ENCODE measurements at regions not wholly inside any gene's neighbourhood (a gene's known extent, or its start where the extent isn't known, plus 50 kb on each side); places are given as distances from the start of the nearest gene placed in this dataset.
"Not testable (repeated sequence)": the region's sequence is repeated elsewhere in the genome, so short reads cannot be mapped to it uniquely, and the experiment has no call there.

GRCh38 chr17:68097161-68097805 is 61.7 kb downstream of the KPNA2 start:
- DNase-seq (ENCODE audit: low read depth) = no peak

- DNase-seq (ENCODE audit: low read depth) = not testable (repeated sequence)
These were observed 63.8 kb downstream of the KPNA2 start for GRCh38 chr17:68099341-68099753.

- DNase-seq (ENCODE audit: low read depth) = no peak
These were observed 64.6 kb downstream of the KPNA2 start for GRCh38 chr17:68100000-68100641.

- DNase-seq (ENCODE audit: low read depth) = peak; percentile 75
These were observed 65.8 kb downstream of the KPNA2 start for GRCh38 chr17:68101075-68101986.

DNA sequence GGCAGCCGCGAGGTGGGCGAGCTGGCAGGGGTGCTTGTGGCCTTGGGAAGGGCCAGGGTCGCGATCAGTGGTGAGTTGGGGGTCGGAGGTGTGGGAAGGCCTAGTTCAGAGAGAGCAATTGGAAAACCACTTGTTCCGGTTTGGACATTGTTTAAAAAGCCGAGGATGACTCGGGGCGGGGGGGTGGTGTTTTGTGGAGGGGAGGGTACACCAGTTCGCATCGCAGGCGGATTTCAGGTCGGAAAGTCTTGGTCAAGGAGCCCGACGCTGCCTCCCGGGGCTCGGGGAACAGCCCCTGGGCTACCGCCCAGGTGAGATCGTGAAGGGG is 66.4 kb downstream of the KPNA2 start:
- no peak for DNase-seq (ENCODE audit: low read depth)

GRCh38 chr17:68102318-68102758 is 66.8 kb downstream of the KPNA2 start:
- DNase-seq (ENCODE audit: low read depth) = no peak

GRCh38 chr17:68103148-68103547 is 67.6 kb downstream of the KPNA2 start:
- DNase-seq (ENCODE audit: low read depth) = no peak

- DNase-seq (ENCODE audit: low read depth) = no peak
These were observed 70.5 kb downstream of the KPNA2 start for GRCh38 chr17:68106085-68106484.

DNA sequence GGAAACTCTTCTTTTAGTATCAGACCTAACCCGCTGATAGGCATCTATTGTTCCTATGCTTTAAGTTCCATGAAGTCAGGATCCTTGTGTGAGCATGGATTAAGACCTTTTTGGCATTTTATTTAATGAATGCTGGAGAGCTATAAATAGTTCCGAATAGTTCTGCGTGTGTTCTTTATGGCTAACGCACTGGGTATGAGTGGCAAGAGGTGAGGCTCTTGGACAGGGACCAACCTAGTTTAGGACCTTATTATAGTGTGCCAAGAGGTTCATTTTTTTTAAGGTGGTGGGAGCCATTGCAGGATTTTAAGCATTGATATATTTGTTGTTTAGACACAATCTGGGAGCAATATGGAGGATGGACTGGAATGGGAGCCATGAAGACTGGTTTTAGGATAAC is 71.8 kb downstream of the KPNA2 start:
- DNase-seq (ENCODE audit: low read depth) = no peak

DNA sequence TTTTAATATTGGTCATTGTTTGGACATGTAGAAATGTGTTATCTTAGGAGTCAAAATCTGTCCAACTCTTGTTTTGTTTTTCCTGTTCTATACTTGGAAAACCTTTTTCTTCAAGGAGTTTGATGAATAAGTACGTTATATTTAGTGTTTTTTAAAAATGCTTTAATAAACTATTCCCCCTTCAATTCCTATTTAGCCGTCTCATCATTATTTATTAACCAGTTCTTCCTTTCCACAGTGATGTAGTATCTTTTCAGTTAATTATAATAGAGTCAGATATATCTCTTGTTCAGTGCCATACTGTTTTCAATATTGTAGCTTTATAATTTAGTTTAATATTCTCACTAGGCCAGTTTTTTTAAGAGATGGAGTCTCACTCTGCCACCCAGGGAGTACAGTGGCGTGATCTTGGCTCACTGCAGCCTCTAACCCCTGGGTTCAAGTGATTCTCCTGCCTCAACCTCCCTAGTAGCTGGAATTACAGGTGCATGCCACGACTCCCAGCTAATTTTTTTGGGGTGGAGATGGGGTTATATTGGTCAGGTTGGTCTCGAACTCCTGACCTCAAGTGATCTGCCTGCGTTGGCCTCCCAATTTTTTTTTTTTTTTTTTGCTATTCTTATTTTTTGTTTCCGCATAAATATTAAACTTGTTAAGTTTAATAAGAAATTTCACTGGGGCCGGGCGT is 72.9 kb downstream of the KPNA2 start:
- DNase-seq (ENCODE audit: low read depth) = no peak

DNA sequence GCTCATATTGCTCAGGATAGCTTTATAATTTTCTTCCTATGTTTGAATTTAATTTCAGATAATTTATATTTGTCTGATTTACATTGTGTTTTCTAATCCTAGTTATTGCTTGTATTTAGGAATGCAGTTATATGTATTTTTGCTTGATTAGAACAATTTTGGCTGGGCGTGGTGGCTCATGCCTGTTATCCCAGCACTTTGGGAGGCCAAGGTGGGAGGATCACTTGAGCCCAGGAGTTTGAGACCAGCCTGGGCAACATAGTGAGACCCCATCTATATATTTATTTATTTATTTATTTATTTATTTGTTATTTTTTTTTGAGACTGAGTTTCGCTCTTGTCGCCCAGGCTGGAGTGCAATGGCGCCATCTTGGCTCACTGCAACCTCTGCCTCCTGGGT is 73.9 kb downstream of the KPNA2 start:
- DNase-seq (ENCODE audit: low read depth) = not testable (repeated sequence)

DNA sequence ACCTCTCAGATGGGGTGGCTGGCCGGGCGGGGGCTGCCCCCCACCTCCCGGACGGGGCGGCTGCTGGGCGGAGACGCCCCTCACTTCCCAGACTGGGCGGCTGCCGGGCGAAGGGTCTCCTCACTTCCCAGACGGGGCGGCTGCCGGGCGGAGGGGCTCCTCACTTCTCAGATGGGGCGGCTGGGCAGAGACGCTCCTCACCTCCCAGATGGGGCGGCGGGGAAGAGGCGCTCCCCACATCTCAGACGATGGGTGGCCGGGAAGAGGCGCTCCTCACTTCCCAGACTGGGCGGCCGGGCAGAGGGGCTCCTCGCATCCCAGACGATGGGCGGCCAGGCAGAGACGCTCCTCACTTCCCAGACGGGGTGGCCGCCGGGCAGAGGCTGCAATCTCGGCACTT is 80.7 kb downstream of the KPNA2 start:
- not testable (repeated sequence) for DNase-seq (ENCODE audit: low read depth)

GRCh38 chr17:68122587-68122986 is 87.1 kb downstream of the KPNA2 start:
- no peak for DNase-seq (ENCODE audit: low read depth)

GRCh38 chr17:68125111-68125870 is 89.8 kb downstream of the KPNA2 start:
- no peak for DNase-seq (ENCODE audit: low read depth)

GRCh38 chr17:68127914-68128313 is 92.4 kb downstream of the KPNA2 start:
- no peak for DNase-seq (ENCODE audit: low read depth)

DNA sequence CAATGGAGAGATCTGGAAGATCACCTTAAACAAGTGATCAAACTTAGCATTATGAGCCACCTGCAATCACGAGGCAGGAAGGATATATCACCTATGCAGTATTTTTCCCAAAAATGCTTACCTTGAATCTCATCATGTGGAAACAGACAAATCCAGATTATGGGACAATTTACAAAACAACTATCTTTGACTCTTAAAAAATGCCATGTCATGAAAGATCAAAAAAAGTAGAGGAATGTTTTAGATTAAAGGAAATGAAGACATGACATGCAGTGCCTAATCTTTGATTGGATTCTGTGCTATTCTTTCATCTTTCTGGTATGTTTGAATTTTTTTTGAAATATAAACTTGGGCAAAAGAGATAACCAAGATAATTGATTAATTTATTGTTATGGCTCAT is 95.9 kb downstream of the KPNA2 start:
- DNase-seq (ENCODE audit: low read depth) = no peak

GRCh38 chr17:68133346-68134045 is 98.0 kb downstream of the KPNA2 start:
- no peak for DNase-seq (ENCODE audit: low read depth)

GRCh38 chr17:68134046-68134637 is 98.6 kb downstream of the KPNA2 start:
- no peak for DNase-seq (ENCODE audit: low read depth)

GRCh38 chr17:68134731-68135130 is 99.2 kb downstream of the KPNA2 start:
- no peak for DNase-seq (ENCODE audit: low read depth)

DNA sequence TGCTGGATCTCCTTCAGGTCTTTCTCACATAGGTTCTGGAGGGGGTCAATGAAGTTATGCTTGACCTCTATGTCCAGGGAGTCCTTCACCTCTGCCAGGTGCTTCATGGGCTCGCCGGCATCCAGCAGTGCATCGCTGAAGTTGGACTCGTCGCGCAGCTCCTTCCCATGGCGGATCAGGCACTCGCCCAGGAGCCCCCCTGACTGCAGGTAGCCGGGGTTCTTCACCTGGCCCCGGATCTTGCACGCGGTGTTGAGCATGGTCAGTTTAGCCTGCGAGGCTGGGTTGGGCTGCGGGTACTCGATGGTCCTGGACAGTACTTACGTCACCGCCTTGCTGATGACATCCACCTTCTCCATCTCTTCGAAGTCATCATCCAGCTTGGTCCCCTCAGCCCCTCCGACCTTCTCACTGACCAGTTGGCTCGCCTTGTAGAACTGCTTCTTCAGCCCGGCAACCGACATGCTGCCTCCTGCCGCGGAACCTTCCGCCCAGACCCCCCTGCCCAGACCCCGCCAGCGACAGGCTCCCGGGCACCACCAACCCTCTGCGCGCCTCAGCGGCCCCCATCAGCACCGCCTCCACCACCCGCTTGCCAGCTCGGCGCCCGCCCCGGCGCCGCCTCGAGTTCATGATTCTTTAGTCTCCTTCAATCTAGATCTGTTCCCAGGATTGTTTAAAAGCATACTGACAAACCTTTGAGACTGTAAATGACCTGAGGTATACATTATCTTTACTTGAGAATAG is 99.8 kb downstream of the KPNA2 start:
- no peak for DNase-seq (ENCODE audit: low read depth)
